MCF 10A (cell line): ENCODE measurements at regions not wholly inside any gene's neighbourhood (a gene's known extent, or its start where the extent isn't known, plus 50 kb on each side); places are given as distances from the start of the nearest gene placed in this dataset.
A peak's percentile ranks its signal among the peaks of the same experiment; 100 is the strongest.

Source experiments
- BruUV-seq: library from RNA; stranded (reverse); fragments of 400-500 nt; replicated peaks from 2 replicates; lab custom pipeline; 2021; lab: Mats Ljungman, UMichigan
- CTCF ChIA-PET: fragments of 300-600 bp; sonication (Branson Sonifier 250); formaldehyde crosslinking; extraction: SDS; loops from one replicate; lab custom pipeline; 2021; ENCODE audit warnings: antibody characterized with exemption, inconsistent platforms; lab: Yijun Ruan, JAX
- POLR2A ChIA-PET: fragments of 300-600, 350-650 bp; sonication (Branson Sonifier 250); formaldehyde crosslinking; extraction: SDS; loops from one replicate; lab custom pipeline; 2020; ENCODE audit warnings: antibody characterized with exemption, inconsistent platforms; lab: Yijun Ruan, JAX
- DNase-seq: peaks from one replicate; pipeline ENCODE4 v3.0.0-alpha.2; 2018; ENCODE audit not compliant: unreplicated experiment
- H3K27ac Mint-ChIP-seq: one replicate; pipeline ENCODE4 v1.8.0; 2022; ENCODE audit warnings: mild to moderate bottlenecking, low read depth, mixed read lengths; ENCODE audit not compliant: unreplicated experiment
- H3K27me3 Mint-ChIP-seq: one replicate; pipeline ENCODE4 v1.8.0; 2022; ENCODE audit warnings: mixed read lengths; ENCODE audit not compliant: insufficient read depth, unreplicated experiment
- H3K36me3 Mint-ChIP-seq: one replicate; pipeline ENCODE4 v1.8.0; 2022; ENCODE audit warnings: mild to moderate bottlenecking, moderate library complexity, mixed read lengths; ENCODE audit not compliant: insufficient read depth, unreplicated experiment
- H3K4me1 Mint-ChIP-seq: one replicate; pipeline ENCODE4 v1.8.0; 2022; ENCODE audit warnings: mixed read lengths; ENCODE audit not compliant: insufficient read depth, unreplicated experiment
- H3K4me3 Mint-ChIP-seq: one replicate; pipeline ENCODE4 v1.8.0; 2022; ENCODE audit warnings: mild to moderate bottlenecking, moderate library complexity, mixed read lengths; ENCODE audit not compliant: unreplicated experiment
- H3K9me3 Mint-ChIP-seq: one replicate; pipeline ENCODE4 v1.8.0; 2022; ENCODE audit warnings: mixed read lengths; ENCODE audit not compliant: unreplicated experiment
- CTCF ChIP-seq: fragments of 200-600 bp; IDR thresholded peaks from one replicate; pipeline ENCODE4 v1.8.0; 2022; ENCODE audit warnings: antibody characterized with exemption, mild to moderate bottlenecking; ENCODE audit not compliant: unreplicated experiment
- intact Hi-C: fragments of 100-400 bp; cut with micrococcal nuclease; formaldehyde crosslinking; loops from 2 replicates; pipeline ENCODE4 v1.14.1; 2022

- Mint-ChIP-seq H3K4me1 (no peaks in the 10 kb centered on the region), H3K4me3 (no peak overlapping the region), H3K27me3 (peaks cover 11% of the 10 kb centered on the region), H3K9me3 (no peaks in the 10 kb centered on the region), H3K36me3 (no peaks in the 10 kb centered on the region), H3K27ac (no peak overlapping the region)
- intact Hi-C loops: no loop called here
- TF ChIP-seq CTCF: no peak
- BruUV-seq: no TSS peak
- no peak for DNase-seq
- CTCF ChIA-PET: no interaction called here
- POLR2A ChIA-PET: no interaction called here
These were observed 257.7 kb upstream of the CNTN6 start for GRCh38 chr3:835096-835495.

DNA sequence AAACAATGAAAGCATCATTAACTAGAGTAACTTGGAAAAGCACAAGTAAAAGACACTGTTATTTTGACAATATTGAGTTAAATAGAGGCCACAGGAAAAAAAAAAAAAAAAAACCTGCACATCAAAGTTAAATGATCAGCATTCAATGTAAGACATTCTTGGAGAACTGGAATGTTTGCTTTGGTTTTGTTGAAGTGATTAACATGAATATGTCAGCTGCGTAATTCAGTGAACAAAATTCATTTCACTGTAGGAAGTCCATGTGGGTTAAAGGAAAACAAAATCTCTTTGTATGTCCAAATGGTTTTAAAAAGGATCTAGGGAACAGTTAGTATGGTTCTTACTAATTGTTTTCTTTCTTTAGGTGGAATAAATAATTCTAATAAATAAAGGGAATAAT lies 252.8 kb upstream of the CNTN6 start:
- intact Hi-C loops: no loop called here
- no peak for DNase-seq
- Mint-ChIP-seq H3K36me3 (no peaks in the 10 kb centered on the region), H3K9me3 (no peaks in the 10 kb centered on the region), H3K27me3 (peaks cover 23% of the 10 kb centered on the region), H3K4me1 (no peaks in the 10 kb centered on the region), H3K4me3 (no peak overlapping the region), H3K27ac (no peak overlapping the region)
- no TSS peak for BruUV-seq
- POLR2A ChIA-PET: no interaction called here
- no peak for TF ChIP-seq CTCF
- CTCF ChIA-PET: no interaction called here

- ChIA-PET CTCF (interaction anchor here (0.5 to 1.2 kb wide), 6 partner anchors 10 to 811 kb away, joined by 3 to 4 read pairs (median 3); no protein-coding TSS in a partner anchor), POLR2A (interaction anchor here (0.6 kb wide), 1 partner anchor 327 kb away, joined by 3 read pairs; no protein-coding TSS in a partner anchor)
- Mint-ChIP-seq H3K4me1 (no peaks in the 10 kb centered on the region), H3K27me3 (peaks cover 10% of the 10 kb centered on the region), H3K27ac (no peak overlapping the region), H3K4me3 (no peak overlapping the region), H3K9me3 (no peaks in the 10 kb centered on the region), H3K36me3 (no peaks in the 10 kb centered on the region)
- peak; percentile 8 for DNase-seq
- intact Hi-C loops: no loop called here
- no peak for TF ChIP-seq CTCF
- BruUV-seq: no TSS peak
These were observed 241.6 kb upstream of the CNTN6 start for GRCh38 chr3:851098-851790.

- H3K4me1 Mint-ChIP-seq: no peaks in the 10 kb centered on the region
- H3K9me3 Mint-ChIP-seq: no peaks in the 10 kb centered on the region
- intact Hi-C loops: loop anchor here (1.0 kb wide), 1 partner anchor 220 kb away; no protein-coding TSS in a partner anchor
- H3K27ac Mint-ChIP-seq: no peak overlapping the region
- no peaks in the 10 kb centered on the region for H3K36me3 Mint-ChIP-seq
- BruUV-seq: no TSS peak
- no peak for TF ChIP-seq CTCF
- peaks cover 2% of the 10 kb centered on the region for H3K27me3 Mint-ChIP-seq
- CTCF ChIA-PET: interaction anchor here (0.5 to 1.3 kb wide), 6 partner anchors 11 to 811 kb away, joined by 3 to 4 read pairs (median 3); no protein-coding TSS in a partner anchor
- peak; percentile 3 for DNase-seq
- POLR2A ChIA-PET: interaction anchor here (0.6 kb wide), 1 partner anchor 148 kb away, joined by 3 read pairs; no protein-coding TSS in a partner anchor
- no peak overlapping the region for H3K4me3 Mint-ChIP-seq
These were observed 240.8 kb upstream of the CNTN6 start for GRCh38 chr3:852033-852432.
